ENCODE measurements at regions not wholly inside any gene's neighbourhood (a gene's known extent, or its start where the extent isn't known, plus 50 kb on each side); places are given as distances from the start of the nearest gene placed in this dataset.

GRCh38 chr5:114565871-114566270 lies 204.0 kb downstream of the KCNN2 start:
- Histone ChIP-seq H3K27me3 (ENCODE audit: insufficient read depth, low read length) (no peaks in the 10 kb centered on the region), H3K4me1 (ENCODE audit: insufficient read depth, low read length) (no peaks in the 10 kb centered on the region), H3K4me3 (ENCODE audit: low read length) (no peak overlapping the region), H3K9me3 (ENCODE audit: low read depth, low read length) (no peaks in the 10 kb centered on the region)

GRCh38 chr5:114565139-114565538 lies 203.3 kb downstream of the KCNN2 start:
- Histone ChIP-seq H3K27me3 (ENCODE audit: insufficient read depth, low read length) (no peaks in the 10 kb centered on the region), H3K9me3 (ENCODE audit: low read depth, low read length) (no peaks in the 10 kb centered on the region), H3K4me3 (ENCODE audit: low read length) (no peak overlapping the region), H3K4me1 (ENCODE audit: insufficient read depth, low read length) (no peaks in the 10 kb centered on the region)

- Histone ChIP-seq H3K4me1 (ENCODE audit: insufficient read depth, low read length) (no peaks in the 10 kb centered on the region), H3K9me3 (ENCODE audit: low read depth, low read length) (no peaks in the 10 kb centered on the region), H3K27me3 (ENCODE audit: insufficient read depth, low read length) (no peaks in the 10 kb centered on the region), H3K4me3 (ENCODE audit: low read length) (no peak overlapping the region)
These were observed 199.5 kb downstream of the KCNN2 start for GRCh38 chr5:114561415-114561814.

Data from mononuclear cell (primary cell).